Muscle of leg (tissue), 3 donors: ENCODE measurements at regions not wholly inside any gene's neighbourhood (a gene's known extent, or its start where the extent isn't known, plus 50 kb on each side); places are given as distances from the start of the nearest gene placed in this dataset.
A peak's percentile ranks its signal among the peaks of the same experiment; 100 is the strongest.

Source experiments
- DNase-seq: peaks from one replicate; pipeline ENCODE4 v3.0.0; 2013
- H3K27ac ChIP-seq: one replicate; pipeline ENCODE4 v1.5.1; 2013; ENCODE audit warnings: mild to moderate bottlenecking, low read length, control low read depth
- H3K27me3 ChIP-seq: one replicate; pipeline ENCODE4 v1.6.1; 2013; ENCODE audit warnings: low read length; ENCODE audit not compliant: control insufficient read depth, insufficient read depth
- H3K36me3 ChIP-seq: one replicate; pipeline ENCODE4 v1.6.1; 2013; ENCODE audit warnings: low read length; ENCODE audit not compliant: control insufficient read depth, insufficient read depth
- H3K4me1 ChIP-seq: one replicate; pipeline ENCODE4 v1.6.1; 2013; ENCODE audit warnings: low read length; ENCODE audit not compliant: control insufficient read depth, insufficient read depth
- H3K4me3 ChIP-seq: one replicate; pipeline ENCODE4 v1.5.1; 2013; ENCODE audit warnings: low read length, control low read depth
- H3K9me3 ChIP-seq: replicated peaks from 2 replicates; pipeline ENCODE4 v1.6.1; 2013; ENCODE audit warnings: low read depth, low read length; ENCODE audit not compliant: control insufficient read depth
- WGBS: methylation state at CpG from one replicate; pipeline ENCODE4 v1.1.5; 2013; ENCODE audit warnings: missing lambda C conversion rate; ENCODE audit not compliant: insufficient coverage; 5-methylcytosine and 5-hydroxymethylcytosine counted together

GRCh38 chrX:74147439-74147838 is 156.5 kb upstream of the ZCCHC13 start:
- H3K9me3 ChIP-seq: peaks cover 13% of the 10 kb centered on the region
- H3K27me3 ChIP-seq: peaks cover 13% of the 10 kb centered on the region
- no peak for DNase-seq
- no peaks in the 10 kb centered on the region for H3K4me1 ChIP-seq
- no peak overlapping the region for H3K4me3 ChIP-seq
- no peak overlapping the region for H3K27ac ChIP-seq
- H3K36me3 ChIP-seq: no peaks in the 10 kb centered on the region

GRCh38 chrX:74138943-74139342 is 165.0 kb upstream of the ZCCHC13 start:
- no peaks in the 10 kb centered on the region for H3K4me1 ChIP-seq
- peaks cover 5% of the 10 kb centered on the region for H3K27me3 ChIP-seq
- DNase-seq: no peak
- no peak overlapping the region for H3K4me3 ChIP-seq
- H3K9me3 ChIP-seq: peaks cover 6% of the 10 kb centered on the region
- no peaks in the 10 kb centered on the region for H3K36me3 ChIP-seq
- H3K27ac ChIP-seq: no peak overlapping the region

GRCh38 chrX:74133156-74133796 is 170.7 kb upstream of the ZCCHC13 start:
- H3K27me3 ChIP-seq: peaks cover 5% of the 10 kb centered on the region
- WGBS: no CpG with 5 or more reads among the region's 5 CpGs
- no peak overlapping the region for H3K4me3 ChIP-seq
- no peaks in the 10 kb centered on the region for H3K36me3 ChIP-seq
- H3K4me1 ChIP-seq: no peaks in the 10 kb centered on the region
- H3K27ac ChIP-seq: no peak overlapping the region
- DNase-seq: peak; percentile 87
- H3K9me3 ChIP-seq: no peaks in the 10 kb centered on the region

GRCh38 chrX:74132280-74132679 is 171.7 kb upstream of the ZCCHC13 start:
- H3K9me3 ChIP-seq: no peaks in the 10 kb centered on the region
- 50% methylated on average over 2 of the region's 4 CpGs for WGBS
- H3K36me3 ChIP-seq: no peaks in the 10 kb centered on the region
- H3K27ac ChIP-seq: no peak overlapping the region
- no peaks in the 10 kb centered on the region for H3K4me1 ChIP-seq
- no peak for DNase-seq
- H3K27me3 ChIP-seq: peaks cover 5% of the 10 kb centered on the region
- no peak overlapping the region for H3K4me3 ChIP-seq

GRCh38 chrX:74119016-74119910 is 184.7 kb upstream of the ZCCHC13 start:
- no peaks in the 10 kb centered on the region for H3K36me3 ChIP-seq
- WGBS: 46% methylated on average over 2 of the region's 6 CpGs
- no peaks in the 10 kb centered on the region for H3K4me1 ChIP-seq
- H3K9me3 ChIP-seq: peaks cover 5% of the 10 kb centered on the region
- no peak for DNase-seq
- H3K4me3 ChIP-seq: no peak overlapping the region
- no peak overlapping the region for H3K27ac ChIP-seq
- peaks cover 9% of the 10 kb centered on the region for H3K27me3 ChIP-seq

- Histone ChIP-seq H3K27ac (no peak overlapping the region), H3K4me3 (no peak overlapping the region), H3K9me3 (peaks cover 5% of the 10 kb centered on the region), H3K36me3 (no peaks in the 10 kb centered on the region), H3K27me3 (peaks cover 9% of the 10 kb centered on the region), H3K4me1 (no peaks in the 10 kb centered on the region)
- no peak for DNase-seq
- WGBS: 69% methylated on average over 7 of the region's 10 CpGs
These were observed 185.7 kb upstream of the ZCCHC13 start for GRCh38 chrX:74117962-74118902.

GRCh38 chrX:74111245-74111644 is 192.7 kb upstream of the ZCCHC13 start:
- DNase-seq: no peak

GRCh38 chrX:74107666-74108065 is 196.3 kb upstream of the ZCCHC13 start:
- Histone ChIP-seq H3K4me1 (no peaks in the 10 kb centered on the region), H3K9me3 (peaks cover 11% of the 10 kb centered on the region), H3K27ac (no peak overlapping the region), H3K36me3 (no peaks in the 10 kb centered on the region), H3K4me3 (no peak overlapping the region), H3K27me3 (peaks cover 12% of the 10 kb centered on the region)
- DNase-seq: no peak

More at GRCh38 chrX:74111245-74111644, 192.7 kb upstream of the ZCCHC13 start:
- no peaks in the 10 kb centered on the region for H3K4me1 ChIP-seq
- peaks cover 3% of the 10 kb centered on the region for H3K9me3 ChIP-seq
- no peak overlapping the region for H3K4me3 ChIP-seq
- H3K27me3 ChIP-seq: no peaks in the 10 kb centered on the region
- H3K27ac ChIP-seq: no peak overlapping the region
- H3K36me3 ChIP-seq: no peaks in the 10 kb centered on the region

- no peak overlapping the region for H3K4me3 ChIP-seq
- H3K4me1 ChIP-seq: no peaks in the 10 kb centered on the region
- peaks cover 12% of the 10 kb centered on the region for H3K27me3 ChIP-seq
- H3K9me3 ChIP-seq: peaks cover 8% of the 10 kb centered on the region
- DNase-seq: no peak
- H3K27ac ChIP-seq: no peak overlapping the region
- 79% methylated on average over 2 of the region's 3 CpGs for WGBS
- no peaks in the 10 kb centered on the region for H3K36me3 ChIP-seq
These were observed 199.5 kb upstream of the ZCCHC13 start for GRCh38 chrX:74104356-74105015.
